Uterus (tissue), 2 donors: ENCODE measurements at regions not wholly inside any gene's neighbourhood (a gene's known extent, or its start where the extent isn't known, plus 50 kb on each side); places are given as distances from the start of the nearest gene placed in this dataset.

ENCODE experiments used
- CTCF ChIP-seq, 4 experiments: fragments of 200-600 bp in 2 of 4; fragments of 450-650 bp in 2 of 4; sonication (generic) in 2 of 4; IDR thresholded peaks; one replicate each; pipeline ENCODE4 v1.5.1; 2016 to 2019; ENCODE audit warnings: antibody characterized with exemption in 4 of 4, mild to moderate bottlenecking in 2 of 4, moderate library complexity in 1 of 4
- POLR2A ChIP-seq, 2 donors: fragments of 450-650 bp; IDR thresholded peaks; one replicate each; pipeline ENCODE4 v1.6.1; 2016; ENCODE audit warnings: antibody characterized with exemption in 2 of 2, mild to moderate bottlenecking in 1 of 2, moderate library complexity in 1 of 2

GRCh38 chr2:23291239-23291638 is 93.7 kb upstream of the KLHL29 start:
- TF ChIP-seq CTCF (IDR thresholded peaks at IDR 0.05), result no peak
- no peak for TF ChIP-seq POLR2A (IDR thresholded peaks at IDR 0.05)
